ENCODE measurements at regions not wholly inside any gene's neighbourhood (a gene's known extent, or its start where the extent isn't known, plus 50 kb on each side); places are given as distances from the start of the nearest gene placed in this dataset.

- TF ChIP-seq NFE2L1 (CRISPR knock-in tag; IDR thresholded peaks at IDR 0.05; ENCODE audit: borderline replicate concordance) (no peak), PRDM10 (CRISPR knock-in tag; IDR thresholded peaks at IDR 0.05; ENCODE audit: low read depth) (no peak), POLR2A (IDR thresholded peaks at IDR 0.05; ENCODE audit: insufficient read depth in 1 of 2, low read depth in 2 of 2, low read length in 2 of 2) (no peak), TCF12 (IDR thresholded peaks at IDR 0.05) (no peak), TCF12 (CRISPR knock-in tag; IDR thresholded peaks at IDR 0.05) (no peak), USF2 (IDR thresholded peaks at IDR 0.05; ENCODE audit: low read depth, low read length) (no peak), USF2 (CRISPR knock-in tag; IDR thresholded peaks at IDR 0.05; ENCODE audit: borderline replicate concordance) (no peak), SETDB1 (CRISPR knock-in tag; IDR thresholded peaks at IDR 0.05; ENCODE audit: borderline replicate concordance) (no peak), E2F2 (CRISPR knock-in tag; IDR thresholded peaks at IDR 0.05; ENCODE audit: borderline replicate concordance) (no peak), ZNF563 (CRISPR knock-in tag; IDR thresholded peaks at IDR 0.05) (no peak), RARA (CRISPR knock-in tag; IDR thresholded peaks at IDR 0.05) (no peak), MAX (IDR thresholded peaks at IDR 0.05) (no peak), DMAP1 (CRISPR knock-in tag; IDR thresholded peaks at IDR 0.05) (no peak)
These were observed 320.1 kb upstream of the GALNT5 start for GRCh38 chr2:156937430-156937829.

All from HepG2 (cell line).